Gastroesophageal sphincter (tissue), 3 donors: ENCODE measurements at regions not wholly inside any gene's neighbourhood (a gene's known extent, or its start where the extent isn't known, plus 50 kb on each side); places are given as distances from the start of the nearest gene placed in this dataset.

ENCODE experiments used
- CTCF ChIP-seq, 4 experiments: fragments of 200-600 bp in 2 of 4; fragments of 450-650 bp in 2 of 4; sonication (generic) in 1 of 4; IDR thresholded peaks; one replicate each; pipeline ENCODE4 v1.5.1; 2017 to 2019; ENCODE audit warnings: antibody characterized with exemption in 4 of 4, mild to moderate bottlenecking in 2 of 4, moderate library complexity in 2 of 4
- POLR2A ChIP-seq, 2 donors: fragments of 450-650 bp; IDR thresholded peaks; one replicate each; pipeline ENCODE4 v1.6.1; 2017; ENCODE audit warnings: antibody characterized with exemption in 2 of 2, mild to moderate bottlenecking in 2 of 2, moderate library complexity in 1 of 2

- TF ChIP-seq POLR2A (IDR thresholded peaks at IDR 0.05) (no peak), CTCF (IDR thresholded peaks at IDR 0.05) (no peak)
Observed at GRCh38 chr7:64407148-64407547, 93.4 kb downstream of the ZNF736 start.
